HEK293 (cell line): ENCODE measurements at regions not wholly inside any gene's neighbourhood (a gene's known extent, or its start where the extent isn't known, plus 50 kb on each side); places are given as distances from the start of the nearest gene placed in this dataset.
"Not testable (repeated sequence)": the region's sequence is repeated elsewhere in the genome, so short reads cannot be mapped to it uniquely, and the experiment has no call there.

Source experiments
- CTCF ChIA-PET: fragments of 350-600 bp; formaldehyde crosslinking; extraction: SDS; loops from one replicate; lab custom pipeline; 2021; ENCODE audit warnings: antibody characterized with exemption; lab: Yijun Ruan, JAX
- POLR2A ChIA-PET: fragments of 300-600 bp; formaldehyde crosslinking; extraction: SDS; loops from one replicate; lab custom pipeline; 2020; ENCODE audit warnings: antibody characterized with exemption, inconsistent platforms; lab: Yijun Ruan, JAX
- H3K27ac ChIP-seq: fragments of 200-500 bp; sonication (Bioruptor generic); 2 replicates; pipeline ENCODE4 v1.5.1; 2014; ENCODE audit warnings: low read depth, low read length, control low read depth, inconsistent platforms; ENCODE audit errors: extremely low read depth
- H3K36me3 ChIP-seq, 2 experiments: fragments of 200-500 bp in 1 of 2; sonication (Bioruptor generic) in 1 of 2; 1 replicate in 1 of 2; 2 replicates in 1 of 2; pipeline ENCODE4 v1.5.1; 2014 to 2017; ENCODE audit warnings: inconsistent platforms in 2 of 2, low read length in 2 of 2; ENCODE audit not compliant: control insufficient read depth in 2 of 2, insufficient read depth in 1 of 2
- H3K4me1 ChIP-seq: fragments of 200-500 bp; sonication (Bioruptor generic); 2 replicates; pipeline ENCODE4 v1.5.1; 2014; ENCODE audit warnings: mild to moderate bottlenecking, low read length, inconsistent platforms; ENCODE audit not compliant: control insufficient read depth, insufficient read depth
- H3K4me3 ChIP-seq: 2 replicates; pipeline ENCODE4 v1.5.1; 2011; ENCODE audit warnings: low read depth, mild to moderate bottlenecking, control low read depth, low read length, moderate library complexity
- H3K9me3 ChIP-seq: fragments of 200-500 bp; sonication (Bioruptor generic); 2 replicates; pipeline ENCODE4 v1.5.1; 2014; ENCODE audit warnings: low read depth, low read length, inconsistent platforms; ENCODE audit not compliant: control insufficient read depth, insufficient read depth
- PRDM1 ChIP-seq: fragments of 450-650 bp; formaldehyde crosslinking; IDR thresholded peaks from 2 replicates; pipeline ENCODE4; 2016; ENCODE audit warnings: missing biosample characterization, missing genetic modification characterization
- TRIM28 ChIP-seq: IDR thresholded peaks from 2 replicates; pipeline ENCODE4 v1.6.1; 2011; ENCODE audit warnings: low read length, control low read depth, borderline replicate concordance
- ZFP37 ChIP-seq: fragments of 450-650 bp; formaldehyde crosslinking; IDR thresholded peaks from 2 replicates; pipeline ENCODE4 v1.5.1; 2016; ENCODE audit warnings: missing biosample characterization, missing genetic modification characterization
- ZNF146 ChIP-seq: fragments of 450-650 bp; formaldehyde crosslinking; IDR thresholded peaks from 2 replicates; pipeline ENCODE4 v1.5.1; 2016; ENCODE audit warnings: missing biosample characterization, missing genetic modification characterization
- ZNF169 ChIP-seq: fragments of 450-650 bp; formaldehyde crosslinking; IDR thresholded peaks from 2 replicates; pipeline ENCODE4 v1.5.1; 2016; ENCODE audit warnings: missing biosample characterization, missing genetic modification characterization
- ZNF24 ChIP-seq: fragments of 450-650 bp; formaldehyde crosslinking; IDR thresholded peaks from 2 replicates; pipeline ENCODE4 v1.5.1; 2016; ENCODE audit warnings: missing biosample characterization, missing genetic modification characterization
- ZNF274 ChIP-seq, 2 experiments: fragments of 200-500 bp in 1 of 2; fragments of 450-650 bp in 1 of 2; sonication (Bioruptor generic) in 1 of 2; formaldehyde crosslinking in 1 of 2; IDR thresholded peaks; 2 replicates each; pipeline versions ENCODE4 v1.5.1 to v1.6.1; 2014 to 2016; ENCODE audit warnings: borderline replicate concordance in 1 of 2, inconsistent platforms in 1 of 2, low read length in 1 of 2, missing biosample characterization in 1 of 2, missing genetic modification characterization in 1 of 2
- ZNF473 ChIP-seq: fragments of 450-650 bp; formaldehyde crosslinking; IDR thresholded peaks from 2 replicates; pipeline ENCODE4 v1.5.1; 2017; ENCODE audit warnings: missing biosample characterization, missing genetic modification characterization
- ZNF544 ChIP-seq: fragments of 450-650 bp; formaldehyde crosslinking; IDR thresholded peaks from 2 replicates; pipeline ENCODE4 v1.5.0; 2017; ENCODE audit warnings: missing biosample characterization, missing genetic modification characterization
- ZNF600 ChIP-seq: fragments of 450-650 bp; formaldehyde crosslinking; IDR thresholded peaks from 2 replicates; pipeline ENCODE4 v1.5.1; 2016; ENCODE audit warnings: missing biosample characterization, missing genetic modification characterization
- ZNF76 ChIP-seq: fragments of 450-650 bp; formaldehyde crosslinking; IDR thresholded peaks from 2 replicates; pipeline ENCODE4; 2016; ENCODE audit warnings: low read depth, missing biosample characterization, missing genetic modification characterization, borderline replicate concordance
- TF ChIP-seq, protein P1 (sequence below): fragments of 450-650 bp; formaldehyde crosslinking; IDR thresholded peaks from 2 replicates; pipeline ENCODE4 v1.5.1; 2016; ENCODE audit warnings: missing biosample characterization, missing genetic modification characterization
- TF ChIP-seq, protein P2 (sequence below): fragments of 450-650 bp; formaldehyde crosslinking; IDR thresholded peaks from 2 replicates; pipeline ENCODE4 v1.5.1; 2016; ENCODE audit warnings: missing biosample characterization, missing genetic modification characterization
- TF ChIP-seq, protein P3 (sequence below): fragments of 450-650 bp; formaldehyde crosslinking; IDR thresholded peaks from 2 replicates; pipeline ENCODE4 v1.5.1; 2016; ENCODE audit warnings: missing biosample characterization, missing genetic modification characterization

DNA sequence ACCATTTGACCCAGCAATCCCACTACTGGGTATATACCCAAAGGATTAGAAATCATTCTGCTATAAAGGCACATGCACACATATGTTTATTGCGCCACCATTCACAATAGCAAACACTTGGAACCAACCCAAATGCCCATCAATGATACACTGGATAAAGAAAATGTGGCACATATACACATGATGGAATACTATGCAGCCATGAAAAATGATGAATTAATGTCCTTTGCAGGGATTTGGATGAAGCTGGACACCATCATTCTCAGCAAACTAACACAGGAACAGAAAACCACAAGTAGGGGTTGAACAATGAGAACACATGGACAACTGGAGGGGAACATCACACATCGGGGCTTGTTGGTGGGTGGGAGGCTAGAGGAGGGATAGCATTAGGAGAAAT is 201.1 kb downstream of the FRK start:
- H3K27ac ChIP-seq, POLR2A ChIA-PET, H3K4me3 ChIP-seq, H3K36me3 ChIP-seq, H3K4me1 ChIP-seq, H3K9me3 ChIP-seq: not testable (repeated sequence)
- CTCF ChIA-PET: interaction anchor here (0.7 to 0.9 kb wide), 2 partner anchors 20 to 78 kb away, joined by 3 to 4 read pairs; no protein-coding TSS in a partner anchor
- TF ChIP-seq, protein P1, sequence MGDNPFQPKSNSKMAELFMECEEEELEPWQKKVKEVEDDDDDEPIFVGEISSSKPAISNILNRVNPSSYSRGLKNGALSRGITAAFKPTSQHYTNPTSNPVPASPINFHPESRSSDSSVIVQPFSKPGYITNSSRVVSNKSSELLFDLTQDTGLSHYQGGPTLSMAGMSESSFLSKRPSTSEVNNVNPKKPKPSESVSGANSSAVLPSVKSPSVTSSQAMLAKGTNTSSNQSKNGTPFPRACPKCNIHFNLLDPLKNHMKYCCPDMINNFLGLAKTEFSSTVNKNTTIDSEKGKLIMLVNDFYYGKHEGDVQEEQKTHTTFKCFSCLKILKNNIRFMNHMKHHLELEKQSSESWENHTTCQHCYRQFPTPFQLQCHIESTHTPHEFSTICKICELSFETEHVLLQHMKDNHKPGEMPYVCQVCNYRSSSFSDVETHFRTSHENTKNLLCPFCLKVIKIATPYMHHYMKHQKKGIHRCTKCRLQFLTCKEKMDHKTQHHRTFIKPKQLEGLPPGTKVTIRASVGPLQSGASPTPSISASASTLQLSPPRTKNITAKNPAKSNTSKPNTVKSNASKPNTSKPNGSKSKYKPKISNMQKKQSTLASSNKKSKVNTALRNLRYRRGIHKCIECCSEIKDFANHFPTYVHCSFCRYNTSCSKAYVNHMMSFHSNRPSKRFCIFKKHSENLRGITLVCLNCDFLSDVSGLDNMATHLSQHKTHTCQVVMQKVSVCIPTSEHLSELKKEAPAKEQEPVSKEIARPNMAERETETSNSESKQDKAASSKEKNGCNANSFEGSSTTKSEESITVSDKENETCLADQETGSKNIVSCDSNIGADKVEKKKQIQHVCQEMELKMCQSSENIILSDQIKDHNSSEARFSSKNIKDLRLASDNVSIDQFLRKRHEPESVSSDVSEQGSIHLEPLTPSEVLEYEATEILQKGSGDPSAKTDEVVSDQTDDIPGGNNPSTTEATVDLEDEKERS (tag by site-specific recombination): peak; percentile 31; the same call in 1 of the 2 replicates
- TF ChIP-seq ZNF146 (tag by site-specific recombination): peak; percentile 93

DNA sequence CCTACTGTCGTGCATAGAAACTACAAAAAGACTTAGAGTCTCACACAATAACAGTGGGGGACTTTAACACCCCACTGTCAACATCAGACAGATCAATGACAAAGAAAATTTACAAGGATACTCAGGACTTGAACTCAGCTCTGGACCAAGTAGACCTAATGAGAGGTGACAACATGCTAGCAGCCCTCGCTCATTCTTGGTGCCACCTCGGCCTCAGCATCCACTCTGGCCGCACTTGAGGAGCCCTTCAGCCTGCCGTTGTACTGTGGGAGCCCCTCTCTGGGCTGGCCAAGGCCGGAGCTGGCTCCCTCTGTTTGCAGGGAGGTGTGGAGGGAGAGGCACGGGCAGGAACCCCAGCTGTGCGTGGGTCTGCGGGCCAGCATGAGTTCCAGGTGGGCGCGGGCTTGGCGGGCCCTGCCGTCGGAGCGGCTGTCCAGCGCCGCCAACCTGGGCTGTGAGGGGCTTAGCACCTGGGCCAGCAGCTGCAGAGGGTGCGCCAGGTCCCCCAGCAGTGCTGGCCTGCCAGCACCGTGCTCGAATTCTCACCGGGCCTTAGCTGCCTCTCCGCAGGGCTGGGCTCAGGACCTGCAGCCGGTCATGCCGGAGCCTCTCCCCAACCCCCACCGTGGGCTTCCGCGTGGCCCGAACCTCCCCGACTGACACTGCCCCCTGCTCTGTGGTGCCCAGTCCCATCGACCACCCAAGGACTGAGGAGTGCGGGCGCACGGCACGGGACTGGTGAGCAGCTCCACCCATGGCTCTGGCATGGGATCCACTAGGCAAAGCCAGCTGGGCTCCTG is 205.6 kb downstream of the FRK start:
- Histone ChIP-seq H3K27ac (no peak overlapping the region), H3K9me3 (no peaks in the 10 kb centered on the region), H3K4me1 (no peaks in the 10 kb centered on the region), H3K4me3 (no peak overlapping the region), H3K36me3 (no peaks in the 10 kb centered on the region)
- ChIA-PET CTCF (interaction anchor here (0.9 kb wide), 1 partner anchor 11 kb away, joined by 3 read pairs; no protein-coding TSS in a partner anchor), POLR2A (no interaction called here)
- TF ChIP-seq, protein P2, sequence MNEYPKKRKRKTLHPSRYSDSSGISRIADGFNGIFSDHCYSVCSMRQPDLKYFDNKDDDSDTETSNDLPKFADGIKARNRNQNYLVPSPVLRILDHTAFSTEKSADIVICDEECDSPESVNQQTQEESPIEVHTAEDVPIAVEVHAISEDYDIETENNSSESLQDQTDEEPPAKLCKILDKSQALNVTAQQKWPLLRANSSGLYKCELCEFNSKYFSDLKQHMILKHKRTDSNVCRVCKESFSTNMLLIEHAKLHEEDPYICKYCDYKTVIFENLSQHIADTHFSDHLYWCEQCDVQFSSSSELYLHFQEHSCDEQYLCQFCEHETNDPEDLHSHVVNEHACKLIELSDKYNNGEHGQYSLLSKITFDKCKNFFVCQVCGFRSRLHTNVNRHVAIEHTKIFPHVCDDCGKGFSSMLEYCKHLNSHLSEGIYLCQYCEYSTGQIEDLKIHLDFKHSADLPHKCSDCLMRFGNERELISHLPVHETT (tag by site-specific recombination): no peak
- peak; percentile 59; the same call in 1 of the 2 replicates for TF ChIP-seq TRIM28
- TF ChIP-seq, all 188 proteins: peak for 1

DNA sequence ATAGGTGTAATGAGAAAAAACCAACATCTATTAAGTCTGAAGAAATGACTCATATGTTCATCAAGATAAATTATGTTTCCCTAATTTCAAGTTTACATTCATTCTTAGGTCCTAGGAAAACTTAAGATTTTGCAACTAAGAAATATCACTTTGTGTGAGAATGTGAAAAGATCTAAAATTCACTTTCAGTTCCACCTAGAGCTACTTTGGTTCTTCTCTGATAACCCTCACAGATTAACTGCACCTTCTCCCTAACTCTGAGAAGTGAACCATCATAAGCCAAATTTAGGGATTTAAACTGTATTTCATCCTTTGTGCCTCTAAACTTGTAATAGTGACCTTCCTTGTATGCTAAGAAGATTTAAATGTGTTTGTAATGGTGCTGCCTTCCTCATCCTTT is 213.0 kb downstream of the FRK start:
- Histone ChIP-seq H3K4me1 (no peaks in the 10 kb centered on the region), H3K36me3 (no peaks in the 10 kb centered on the region), H3K9me3 (no peaks in the 10 kb centered on the region), H3K4me3 (no peak overlapping the region), H3K27ac (no peak overlapping the region)
- no peak for TF ChIP-seq ZFP37 (tag by site-specific recombination)
- no peak for TF ChIP-seq ZNF24 (tag by site-specific recombination)
- no peak for TF ChIP-seq ZNF600 (tag by site-specific recombination)
- no peak for TF ChIP-seq ZNF169 (tag by site-specific recombination)
- TF ChIP-seq ZNF274 (IDR thresholded peaks at IDR 0.05; ENCODE audit: low read length): no peak
- no peak for TF ChIP-seq ZNF274 (tag by site-specific recombination; IDR thresholded peaks at IDR 0.05; ENCODE audit: borderline replicate concordance)
- no peak for TF ChIP-seq ZNF544 (tag by site-specific recombination)
- TF ChIP-seq PRDM1 (tag by site-specific recombination): no peak
- POLR2A ChIA-PET: no interaction called here
- CTCF ChIA-PET: no interaction called here

DNA sequence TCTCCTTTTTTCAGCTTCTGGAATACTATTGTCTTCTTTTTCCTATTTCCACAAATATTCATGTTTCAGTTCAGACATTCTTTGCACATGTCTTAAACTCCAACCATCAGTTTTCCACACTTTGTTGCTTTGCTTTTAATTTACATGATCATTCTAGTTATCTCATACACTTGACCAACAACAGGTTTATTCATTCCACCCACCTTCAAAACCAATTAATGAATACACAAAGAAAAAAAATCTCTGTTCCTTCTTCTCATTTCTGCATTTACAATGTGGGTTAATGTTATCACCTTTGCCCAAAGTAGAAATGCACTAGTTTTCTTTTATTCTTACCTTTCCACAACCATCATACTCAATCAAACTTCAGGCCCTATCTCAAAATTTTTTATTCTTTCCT is 216.7 kb downstream of the FRK start:
- POLR2A ChIA-PET: no interaction called here

More for the DNA sequence above, 216.7 kb downstream of the FRK start:
- CTCF ChIA-PET: no interaction called here
- no peaks in the 10 kb centered on the region for H3K4me1 ChIP-seq
- no peaks in the 10 kb centered on the region for H3K36me3 ChIP-seq
- no peak for TF ChIP-seq ZNF76 (tag by site-specific recombination)
- TF ChIP-seq, protein P3, sequence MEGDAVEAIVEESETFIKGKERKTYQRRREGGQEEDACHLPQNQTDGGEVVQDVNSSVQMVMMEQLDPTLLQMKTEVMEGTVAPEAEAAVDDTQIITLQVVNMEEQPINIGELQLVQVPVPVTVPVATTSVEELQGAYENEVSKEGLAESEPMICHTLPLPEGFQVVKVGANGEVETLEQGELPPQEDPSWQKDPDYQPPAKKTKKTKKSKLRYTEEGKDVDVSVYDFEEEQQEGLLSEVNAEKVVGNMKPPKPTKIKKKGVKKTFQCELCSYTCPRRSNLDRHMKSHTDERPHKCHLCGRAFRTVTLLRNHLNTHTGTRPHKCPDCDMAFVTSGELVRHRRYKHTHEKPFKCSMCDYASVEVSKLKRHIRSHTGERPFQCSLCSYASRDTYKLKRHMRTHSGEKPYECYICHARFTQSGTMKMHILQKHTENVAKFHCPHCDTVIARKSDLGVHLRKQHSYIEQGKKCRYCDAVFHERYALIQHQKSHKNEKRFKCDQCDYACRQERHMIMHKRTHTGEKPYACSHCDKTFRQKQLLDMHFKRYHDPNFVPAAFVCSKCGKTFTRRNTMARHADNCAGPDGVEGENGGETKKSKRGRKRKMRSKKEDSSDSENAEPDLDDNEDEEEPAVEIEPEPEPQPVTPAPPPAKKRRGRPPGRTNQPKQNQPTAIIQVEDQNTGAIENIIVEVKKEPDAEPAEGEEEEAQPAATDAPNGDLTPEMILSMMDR (tag by site-specific recombination): no peak
- no peak for TF ChIP-seq ZNF473 (tag by site-specific recombination)
- TF ChIP-seq TRIM28: no peak
- H3K27ac ChIP-seq: no peak overlapping the region
- H3K4me3 ChIP-seq: no peak overlapping the region
- no peaks in the 10 kb centered on the region for H3K9me3 ChIP-seq
